Type B pancreatic cell (in vitro differentiated cells): ENCODE measurements at regions not wholly inside any gene's neighbourhood (a gene's known extent, or its start where the extent isn't known, plus 50 kb on each side); places are given as distances from the start of the nearest gene placed in this dataset.

ENCODE experiments used
- DNase-seq: peaks from one replicate; pipeline ENCODE4 v3.0.0; 2021; ENCODE audit warnings: mixed read lengths; ENCODE audit not compliant: unreplicated experiment; ENCODE audit errors: extremely low spot score
- H3K27ac Mint-ChIP-seq: 2 replicates; pipeline ENCODE4 v1.8.0; 2021; ENCODE audit warnings: mild to moderate bottlenecking, mixed read lengths
- H3K27me3 Mint-ChIP-seq: 2 replicates; pipeline ENCODE4 v1.8.0; 2021; ENCODE audit warnings: mixed read lengths
- H3K36me3 Mint-ChIP-seq: 2 replicates; pipeline ENCODE4 v1.8.0; 2021; ENCODE audit warnings: mixed read lengths
- H3K4me1 Mint-ChIP-seq: one replicate; pipeline ENCODE4 v1.8.0; 2021; ENCODE audit warnings: mixed read lengths; ENCODE audit not compliant: unreplicated experiment
- H3K4me3 Mint-ChIP-seq: 2 replicates; pipeline ENCODE4 v1.8.0; 2021; ENCODE audit warnings: mild to moderate bottlenecking, mixed read lengths
- H3K9me3 Mint-ChIP-seq: 2 replicates; pipeline ENCODE4 v1.8.0; 2021; ENCODE audit warnings: mixed read lengths
- TF ChIP-seq, protein P1 (sequence below): fragments of 200-600 bp; sonication (generic); conservative IDR thresholded peaks from 2 replicates; pipeline ENCODE4 v1.5.0; 2021; ENCODE audit warnings: antibody characterized with exemption, mild to moderate bottlenecking

DNA sequence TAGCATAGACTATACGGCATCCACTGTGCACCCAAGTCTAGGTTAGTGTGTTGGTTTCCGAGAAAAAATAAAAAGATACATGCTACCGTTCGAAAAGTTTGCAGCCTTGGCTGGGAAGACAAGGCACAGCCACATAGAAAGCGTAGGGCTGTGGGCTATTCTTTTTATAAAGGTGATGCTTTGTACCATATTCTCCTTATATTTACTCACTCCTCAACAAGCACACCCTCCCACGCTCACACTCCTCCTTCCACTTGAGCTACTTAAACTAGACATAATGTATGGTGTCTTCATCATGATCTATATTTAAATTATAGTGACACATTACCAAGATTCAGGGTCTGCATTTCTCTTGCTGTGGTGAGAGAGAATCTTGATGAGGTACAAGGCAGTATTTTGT is 1416.5 kb downstream of the AACS start:
- H3K27ac Mint-ChIP-seq: no peak overlapping the region
- peaks cover 16% of the 10 kb centered on the region for H3K4me1 Mint-ChIP-seq
- H3K27me3 Mint-ChIP-seq: peaks cover 3% of the 10 kb centered on the region
- no peaks in the 10 kb centered on the region for H3K9me3 Mint-ChIP-seq
- TF ChIP-seq, protein P1, sequence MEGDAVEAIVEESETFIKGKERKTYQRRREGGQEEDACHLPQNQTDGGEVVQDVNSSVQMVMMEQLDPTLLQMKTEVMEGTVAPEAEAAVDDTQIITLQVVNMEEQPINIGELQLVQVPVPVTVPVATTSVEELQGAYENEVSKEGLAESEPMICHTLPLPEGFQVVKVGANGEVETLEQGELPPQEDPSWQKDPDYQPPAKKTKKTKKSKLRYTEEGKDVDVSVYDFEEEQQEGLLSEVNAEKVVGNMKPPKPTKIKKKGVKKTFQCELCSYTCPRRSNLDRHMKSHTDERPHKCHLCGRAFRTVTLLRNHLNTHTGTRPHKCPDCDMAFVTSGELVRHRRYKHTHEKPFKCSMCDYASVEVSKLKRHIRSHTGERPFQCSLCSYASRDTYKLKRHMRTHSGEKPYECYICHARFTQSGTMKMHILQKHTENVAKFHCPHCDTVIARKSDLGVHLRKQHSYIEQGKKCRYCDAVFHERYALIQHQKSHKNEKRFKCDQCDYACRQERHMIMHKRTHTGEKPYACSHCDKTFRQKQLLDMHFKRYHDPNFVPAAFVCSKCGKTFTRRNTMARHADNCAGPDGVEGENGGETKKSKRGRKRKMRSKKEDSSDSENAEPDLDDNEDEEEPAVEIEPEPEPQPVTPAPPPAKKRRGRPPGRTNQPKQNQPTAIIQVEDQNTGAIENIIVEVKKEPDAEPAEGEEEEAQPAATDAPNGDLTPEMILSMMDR: no peak
- H3K4me3 Mint-ChIP-seq: no peak overlapping the region
- DNase-seq: no peak
- H3K36me3 Mint-ChIP-seq: no peaks in the 10 kb centered on the region

DNA sequence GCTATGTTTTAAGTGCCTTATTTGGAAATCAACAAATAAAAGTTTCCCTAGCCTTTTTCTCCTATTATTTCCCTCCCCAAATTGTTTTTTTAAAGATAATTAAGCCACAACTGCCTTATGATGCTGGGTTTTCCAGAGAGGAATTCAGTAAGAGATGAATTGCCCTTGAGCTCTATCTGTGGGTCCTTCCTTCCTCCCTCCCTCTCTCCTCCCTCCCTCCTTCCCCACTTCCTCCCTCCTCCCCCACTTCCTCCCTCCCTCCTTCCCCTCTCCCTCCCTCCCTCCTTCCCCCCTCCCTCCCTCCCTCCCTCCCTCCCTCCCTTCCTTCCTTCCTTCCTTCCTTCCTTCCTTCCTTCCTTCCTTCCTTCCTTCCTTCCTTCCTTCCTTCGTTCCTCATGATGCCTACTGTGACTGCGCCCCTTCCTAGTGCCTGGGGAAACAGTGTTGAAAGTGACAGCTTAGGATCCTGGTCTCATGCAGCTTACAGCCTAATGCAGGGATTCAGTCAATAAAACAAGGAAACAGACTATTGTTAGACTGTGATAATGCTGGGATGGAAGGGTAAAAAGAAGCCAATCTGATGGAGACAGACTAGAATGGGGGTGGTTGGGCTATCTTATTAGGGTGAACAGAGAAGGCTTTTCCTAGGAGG is 1417.1 kb downstream of the AACS start:
- Mint-ChIP-seq H3K27ac (no peak overlapping the region), H3K27me3 (peaks cover 3% of the 10 kb centered on the region), H3K4me1 (peaks cover 16% of the 10 kb centered on the region), H3K4me3 (no peak overlapping the region), H3K36me3 (no peaks in the 10 kb centered on the region), H3K9me3 (peaks cover 4% of the 10 kb centered on the region)
- no peak for DNase-seq
- TF ChIP-seq, protein P1: no peak

DNA sequence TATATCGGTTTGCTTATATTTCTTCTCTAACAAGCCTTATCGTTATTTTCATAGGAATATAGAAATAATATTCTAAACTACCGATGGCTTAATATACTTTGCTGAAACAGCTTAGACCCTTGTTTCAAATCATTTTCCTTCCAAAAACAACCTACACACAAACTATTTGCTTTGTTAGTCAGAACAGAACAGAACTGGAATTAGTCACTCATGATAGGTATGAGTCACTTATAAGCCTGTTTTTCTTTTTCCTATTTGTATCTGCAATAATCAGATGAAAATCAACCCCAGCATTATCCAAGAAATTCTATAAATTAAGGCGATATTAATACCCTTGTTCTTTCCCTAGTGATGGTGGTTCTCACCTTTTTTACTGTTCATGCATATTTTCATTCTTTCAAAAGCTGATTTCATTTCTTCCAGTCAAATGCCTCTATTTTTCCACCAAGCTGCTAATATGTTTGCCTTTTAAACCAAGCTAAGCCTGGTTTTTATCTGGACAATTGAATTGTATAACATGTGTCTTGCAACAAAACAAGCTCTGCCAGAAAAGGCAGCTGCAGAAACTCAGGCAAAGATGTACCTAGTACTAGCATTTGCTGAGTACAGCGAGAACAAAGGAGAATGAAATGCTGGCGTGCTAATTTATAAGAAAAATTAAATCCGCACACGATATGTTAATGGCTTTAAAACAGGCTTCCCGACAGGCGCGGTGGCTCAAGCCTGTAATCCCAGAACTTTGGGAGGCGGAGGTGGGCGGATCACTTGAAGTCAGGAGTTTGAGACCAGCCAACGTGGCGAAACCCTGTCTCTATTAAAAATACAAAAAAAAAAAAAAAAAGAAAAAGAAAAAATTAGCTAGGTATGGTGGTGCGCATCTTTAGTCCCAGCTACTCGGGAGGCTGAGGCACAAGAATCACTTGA is 1418.2 kb downstream of the AACS start:
- TF ChIP-seq, protein P1: no peak
- Mint-ChIP-seq H3K27me3 (peaks cover 3% of the 10 kb centered on the region), H3K4me3 (no peak overlapping the region)

DNA sequence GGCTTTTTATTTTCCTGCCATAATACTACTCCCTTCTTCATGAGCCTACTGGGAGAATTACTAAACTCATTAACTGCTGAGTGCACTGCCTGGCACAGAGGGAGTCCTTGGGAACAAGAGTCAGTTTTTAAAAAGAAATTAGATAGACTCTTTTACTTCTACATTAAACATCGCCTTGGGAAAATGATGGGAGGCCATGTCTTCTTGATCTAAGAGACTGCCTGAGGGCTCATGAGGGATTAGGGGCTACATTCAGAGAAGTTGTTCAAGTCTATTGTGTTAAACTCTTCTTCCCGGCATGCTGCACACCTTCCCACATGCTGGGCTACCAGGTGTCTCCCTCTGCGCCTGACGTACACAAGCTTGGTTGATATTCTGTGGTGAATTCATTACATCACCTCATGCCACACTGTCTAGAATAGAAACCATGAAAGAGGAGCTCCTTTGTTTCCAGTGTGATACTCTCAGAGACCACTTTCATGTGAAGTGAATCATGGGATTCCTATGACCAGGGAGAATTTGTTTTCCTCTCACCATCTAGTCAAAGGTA is 1422.3 kb downstream of the AACS start:
- no peak overlapping the region for H3K27ac Mint-ChIP-seq
- H3K27me3 Mint-ChIP-seq: no peaks in the 10 kb centered on the region
- peaks cover 10% of the 10 kb centered on the region for H3K9me3 Mint-ChIP-seq
- peaks cover 10% of the 10 kb centered on the region for H3K4me1 Mint-ChIP-seq
- no peak overlapping the region for H3K4me3 Mint-ChIP-seq
- no peaks in the 10 kb centered on the region for H3K36me3 Mint-ChIP-seq
- no peak for DNase-seq
- TF ChIP-seq, protein P1: no peak

More for the DNA sequence above, 1418.2 kb downstream of the AACS start:
- DNase-seq: no peak
- Mint-ChIP-seq H3K36me3 (no peaks in the 10 kb centered on the region), H3K9me3 (peaks cover 4% of the 10 kb centered on the region), H3K4me1 (peaks cover 16% of the 10 kb centered on the region), H3K27ac (no peak overlapping the region)

DNA sequence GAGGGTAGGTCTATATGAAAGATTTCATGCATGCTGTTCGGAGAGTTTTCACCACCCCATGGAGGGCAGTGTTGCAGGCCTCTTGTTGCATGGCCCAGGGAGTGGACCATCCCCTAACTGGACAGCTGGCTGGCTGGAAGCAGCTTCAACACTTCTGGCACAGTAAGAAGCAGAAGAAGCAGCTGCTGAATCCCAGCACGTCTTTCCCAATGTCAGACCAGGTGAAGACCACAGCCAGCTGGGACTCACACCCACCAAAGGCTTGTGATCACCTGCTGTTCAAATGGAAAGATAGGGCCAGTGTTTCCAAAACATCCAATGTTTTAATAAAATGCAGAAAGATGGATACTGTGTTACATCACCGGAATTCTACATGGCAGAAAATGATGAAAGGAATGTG is 1423.6 kb downstream of the AACS start:
- peaks cover 14% of the 10 kb centered on the region for H3K9me3 Mint-ChIP-seq
- H3K27me3 Mint-ChIP-seq: no peaks in the 10 kb centered on the region
- H3K36me3 Mint-ChIP-seq: no peaks in the 10 kb centered on the region
- no peak overlapping the region for H3K4me3 Mint-ChIP-seq
- TF ChIP-seq, protein P1: no peak
- H3K4me1 Mint-ChIP-seq: peaks cover 9% of the 10 kb centered on the region
- DNase-seq: no peak
- no peak overlapping the region for H3K27ac Mint-ChIP-seq
